COR-L47 (cell line): ENCODE measurements at regions not wholly inside any gene's neighbourhood (a gene's known extent, or its start where the extent isn't known, plus 50 kb on each side); places are given as distances from the start of the nearest gene placed in this dataset.
"Not testable (repeated sequence)": the region's sequence is repeated elsewhere in the genome, so short reads cannot be mapped to it uniquely, and the experiment has no call there.

Source experiments
- DNase-seq: peaks from one replicate; lab custom pipeline; 2025; lab: John Stamatoyannopoulos, UW

DNA sequence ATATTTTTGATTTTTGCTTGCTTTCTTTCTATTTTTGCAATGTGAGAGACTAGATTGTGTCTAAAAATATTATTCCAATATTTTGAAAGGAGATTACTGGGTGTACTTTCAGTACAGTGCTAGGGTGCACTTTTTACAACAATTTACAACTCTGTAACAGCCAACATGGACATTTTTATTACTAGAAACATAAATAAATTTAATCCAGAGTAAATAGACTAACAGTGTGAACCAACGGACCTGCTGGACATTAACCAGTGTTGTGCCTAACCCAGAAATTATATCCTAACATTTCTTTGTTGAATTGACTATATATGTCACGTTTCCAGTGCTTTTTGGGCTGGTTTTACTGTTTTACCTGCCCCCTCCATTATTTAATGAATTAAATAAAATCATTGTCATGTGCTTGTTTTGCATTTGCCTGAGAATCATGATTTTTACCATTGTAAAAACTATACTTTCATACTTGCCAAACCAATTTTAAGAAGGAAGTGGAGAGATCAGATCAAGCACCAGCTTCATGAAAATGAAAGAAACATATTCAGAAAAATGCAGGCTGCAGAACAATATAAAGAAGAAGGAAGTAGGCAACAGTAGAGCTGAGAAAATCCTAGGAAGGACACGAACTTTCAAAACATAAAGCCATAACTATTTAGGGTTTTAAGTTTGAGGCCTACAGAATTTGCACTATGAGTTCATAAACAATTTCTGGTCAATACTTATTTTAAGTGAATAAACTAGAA is 400.8 kb upstream of the PIK3R1 start:
- no peak for DNase-seq

DNA sequence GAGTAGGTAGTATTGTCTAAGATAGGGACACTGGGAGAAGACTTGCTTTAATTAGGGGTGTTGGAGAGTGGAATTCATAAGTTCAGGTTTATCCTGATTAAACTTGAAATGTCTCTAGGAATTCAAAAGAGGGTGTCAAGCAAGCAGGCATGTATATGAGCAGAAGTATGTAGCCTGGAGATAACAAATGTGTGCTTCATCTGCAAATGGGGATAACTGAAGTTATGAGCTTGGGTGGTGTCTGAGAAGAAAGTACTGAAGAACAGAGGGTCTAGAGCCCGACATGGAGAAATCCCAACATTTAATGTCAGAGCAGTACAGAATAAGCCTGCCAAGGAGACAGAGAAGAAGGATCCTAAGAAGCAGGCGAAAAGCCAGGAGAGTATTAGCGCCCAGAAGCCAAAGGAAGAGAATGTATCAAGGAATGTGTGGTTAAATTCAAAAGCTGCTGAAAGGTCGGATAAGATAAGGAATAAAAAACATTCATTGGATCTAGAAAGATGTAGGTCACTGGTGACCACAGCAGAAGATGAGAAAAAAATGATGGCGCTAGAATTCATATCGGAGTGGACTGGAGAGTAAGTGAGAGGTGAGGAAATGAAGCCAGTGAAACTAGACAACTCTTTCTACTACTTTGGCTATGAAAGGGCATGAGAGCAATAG is 401.5 kb upstream of the PIK3R1 start:
- no peak for DNase-seq

DNA sequence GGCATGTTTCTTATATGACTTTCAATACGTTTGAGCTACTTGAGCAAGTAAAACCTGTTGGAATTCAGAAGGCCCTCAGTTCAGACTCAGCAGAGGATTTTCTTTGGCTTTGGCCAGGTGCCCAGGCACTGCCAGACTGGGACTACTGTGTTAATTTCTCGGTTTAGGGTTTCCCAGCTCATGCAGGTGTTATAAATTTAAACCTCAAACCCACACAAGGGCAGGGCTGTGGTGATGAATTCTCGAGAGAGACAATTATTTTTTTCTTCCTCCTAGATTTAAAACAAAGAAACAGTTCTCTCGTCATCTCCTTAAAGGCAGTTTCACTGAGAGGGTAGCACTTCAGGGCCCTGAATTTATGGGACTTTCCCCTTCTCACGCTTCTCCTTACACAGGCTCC is 406.0 kb upstream of the PIK3R1 start:
- DNase-seq, result peak; percentile 14

DNA sequence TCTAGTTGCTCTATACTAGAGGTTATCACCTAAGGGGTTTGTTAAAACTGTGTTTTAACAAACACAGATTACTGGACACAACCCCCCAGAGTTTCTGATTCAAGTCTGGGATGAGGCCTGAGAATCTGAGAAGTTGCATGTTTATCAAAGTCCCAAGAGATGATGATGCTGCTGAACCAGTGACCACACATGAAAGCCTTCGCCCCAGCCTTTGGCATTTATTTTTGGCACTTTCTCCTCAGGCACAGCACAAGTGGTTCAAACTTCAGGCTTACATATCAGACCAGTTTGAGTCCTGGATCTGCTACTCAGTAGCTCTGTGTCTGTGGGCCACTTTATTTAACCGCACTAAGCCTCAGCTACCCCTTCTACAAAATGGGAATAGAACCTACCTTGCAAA is 407.2 kb upstream of the PIK3R1 start:
- DNase-seq, result no peak

DNA sequence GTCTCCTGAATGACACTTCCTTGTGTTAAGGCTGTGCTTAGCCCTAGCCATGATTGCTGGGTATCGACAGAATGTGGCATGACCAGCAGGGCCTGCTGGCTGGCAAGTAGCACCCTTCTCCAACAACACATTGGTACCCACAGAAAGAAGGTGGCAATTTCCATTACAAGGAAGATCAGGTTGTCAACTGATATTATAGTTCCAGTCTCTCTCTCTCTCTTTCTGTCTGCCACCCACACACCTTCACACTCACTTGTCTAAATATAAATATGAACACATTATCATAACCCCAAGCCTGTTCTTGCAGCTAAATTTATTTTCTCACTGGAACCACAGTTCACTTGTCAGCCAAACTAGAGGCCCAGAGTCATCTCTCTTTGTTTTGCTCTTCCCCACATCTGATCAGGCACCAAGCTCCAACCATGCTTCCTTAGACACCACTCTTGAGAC is 408.1 kb upstream of the PIK3R1 start:
- no peak for DNase-seq

DNA sequence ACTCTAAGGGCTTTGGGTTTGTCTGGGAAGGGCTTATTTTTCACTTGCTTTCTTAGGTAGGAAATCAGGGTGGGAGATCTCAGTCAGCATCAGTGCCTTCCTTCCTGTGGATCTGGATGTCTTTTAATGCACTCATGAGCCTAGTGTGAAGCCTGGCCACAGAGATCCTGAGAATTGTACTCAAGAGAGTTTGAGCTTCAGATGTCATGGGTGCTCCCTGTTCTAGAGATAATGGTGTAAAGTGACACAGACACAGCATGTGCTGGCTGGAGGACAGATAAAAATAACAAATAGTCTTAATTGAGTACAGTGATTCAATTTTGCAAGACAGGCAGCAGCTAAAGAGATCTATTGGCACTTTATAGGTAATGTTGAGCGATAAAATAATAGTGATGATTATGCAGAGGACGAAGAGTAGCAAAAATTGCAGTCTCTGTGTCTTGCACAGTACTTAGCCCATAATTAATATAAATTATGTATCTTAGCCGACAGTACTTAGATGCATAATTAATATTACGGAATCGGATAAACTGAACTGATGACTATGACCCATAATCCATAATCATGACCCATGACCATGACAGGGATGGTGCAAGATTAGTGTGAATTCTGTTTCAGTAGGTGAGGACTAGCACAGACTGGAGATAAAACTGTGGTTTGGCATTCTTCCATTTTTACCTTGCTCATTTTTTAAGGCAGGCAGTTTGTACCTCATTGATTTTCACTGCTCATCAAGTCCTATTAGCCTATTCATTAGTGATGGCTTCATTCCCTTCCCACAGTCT is 408.7 kb upstream of the PIK3R1 start:
- DNase-seq, result no peak

DNA sequence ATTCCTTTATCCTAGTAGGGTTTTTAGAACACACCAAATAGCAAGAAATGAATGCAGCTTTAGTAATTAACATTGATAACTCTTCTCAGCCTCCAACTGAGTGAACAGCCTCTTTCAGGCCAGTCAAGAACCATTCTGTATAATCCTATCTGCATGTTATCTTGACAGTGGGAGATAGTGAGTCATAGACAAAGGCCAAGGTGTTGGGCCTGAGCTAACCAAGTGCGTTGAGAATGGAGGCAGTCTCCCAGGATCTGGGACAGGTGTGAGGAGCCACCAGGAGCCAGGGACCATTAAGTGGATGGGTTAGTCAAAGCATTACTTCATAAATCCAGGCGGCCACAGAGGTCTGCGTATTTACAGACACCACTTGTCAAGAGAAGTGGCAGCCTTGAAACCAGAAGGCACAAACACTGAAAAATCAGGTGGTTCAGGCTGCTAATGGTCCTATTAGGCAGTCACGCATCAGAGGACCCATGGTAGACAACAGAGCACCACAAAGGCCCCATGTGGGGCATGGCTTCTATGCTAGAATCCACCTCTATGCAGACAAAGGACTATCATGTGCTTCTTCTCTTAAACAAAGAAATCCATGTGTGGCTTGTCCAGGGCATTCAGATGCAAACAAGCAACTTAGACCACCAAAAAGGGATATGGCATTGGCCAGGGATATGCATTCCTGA is 409.7 kb upstream of the PIK3R1 start:
- no peak for DNase-seq

DNA sequence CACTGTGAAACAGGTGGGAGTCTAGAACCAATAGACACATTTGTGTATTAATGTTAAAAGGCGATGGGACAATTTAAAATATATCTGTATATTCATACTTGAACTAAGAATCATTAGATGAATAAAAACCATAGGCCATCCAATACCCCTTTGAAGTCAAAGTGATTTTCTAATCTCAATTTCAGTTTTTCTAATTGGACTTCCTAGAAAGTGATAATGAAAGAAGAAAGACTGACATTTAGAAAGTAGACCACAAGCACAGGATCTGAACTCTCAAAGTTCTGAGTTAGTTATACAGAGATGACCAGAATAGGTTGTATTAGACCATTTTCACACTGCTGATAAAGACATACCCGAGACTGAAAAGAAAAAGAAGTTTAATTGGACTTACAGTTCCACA is 412.8 kb upstream of the PIK3R1 start:
- DNase-seq, result no peak

DNA sequence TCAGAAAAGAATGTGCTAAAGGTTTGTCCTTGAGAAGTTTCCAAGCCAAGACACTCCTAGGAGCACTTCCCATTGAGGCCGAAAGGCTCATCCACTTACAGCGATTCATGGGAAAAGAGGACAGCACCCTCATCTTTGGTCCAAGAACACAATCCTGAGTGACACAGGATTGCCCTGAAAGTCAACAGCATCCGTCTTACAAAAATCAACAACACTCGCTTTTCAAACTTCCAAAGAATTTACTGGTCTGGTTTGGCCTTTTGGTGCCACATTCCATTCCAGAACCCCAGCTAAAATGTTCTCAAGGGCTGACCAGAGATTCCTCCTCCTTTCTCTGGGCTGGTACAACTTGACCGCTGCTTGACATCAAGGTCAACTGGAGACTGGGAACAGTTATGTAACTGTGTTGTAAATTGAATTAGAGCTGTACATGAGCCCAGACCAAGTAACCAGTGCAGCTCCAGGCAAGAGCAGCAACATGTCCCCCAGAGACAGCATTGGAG is 415.8 kb upstream of the PIK3R1 start:
- DNase-seq, result no peak

DNA sequence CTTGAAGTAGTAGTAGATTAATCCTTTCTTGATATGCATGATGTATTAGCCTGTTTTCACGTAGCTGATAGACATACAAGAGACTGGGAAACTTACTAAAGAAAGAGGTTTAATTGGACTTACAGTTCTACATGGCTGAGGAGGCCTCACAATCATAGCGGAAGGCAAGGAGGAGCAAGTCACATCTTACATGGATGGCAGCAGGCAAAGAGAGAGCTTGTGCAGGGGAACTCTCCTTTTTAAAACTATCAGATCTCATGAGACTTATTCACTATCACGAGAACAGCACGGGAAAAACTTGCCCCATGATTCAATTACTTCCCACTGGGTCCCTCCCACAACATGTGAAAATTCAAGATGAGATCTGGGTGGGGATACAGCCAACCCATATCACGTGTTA is 417.1 kb upstream of the PIK3R1 start:
- DNase-seq, result not testable (repeated sequence)

DNA sequence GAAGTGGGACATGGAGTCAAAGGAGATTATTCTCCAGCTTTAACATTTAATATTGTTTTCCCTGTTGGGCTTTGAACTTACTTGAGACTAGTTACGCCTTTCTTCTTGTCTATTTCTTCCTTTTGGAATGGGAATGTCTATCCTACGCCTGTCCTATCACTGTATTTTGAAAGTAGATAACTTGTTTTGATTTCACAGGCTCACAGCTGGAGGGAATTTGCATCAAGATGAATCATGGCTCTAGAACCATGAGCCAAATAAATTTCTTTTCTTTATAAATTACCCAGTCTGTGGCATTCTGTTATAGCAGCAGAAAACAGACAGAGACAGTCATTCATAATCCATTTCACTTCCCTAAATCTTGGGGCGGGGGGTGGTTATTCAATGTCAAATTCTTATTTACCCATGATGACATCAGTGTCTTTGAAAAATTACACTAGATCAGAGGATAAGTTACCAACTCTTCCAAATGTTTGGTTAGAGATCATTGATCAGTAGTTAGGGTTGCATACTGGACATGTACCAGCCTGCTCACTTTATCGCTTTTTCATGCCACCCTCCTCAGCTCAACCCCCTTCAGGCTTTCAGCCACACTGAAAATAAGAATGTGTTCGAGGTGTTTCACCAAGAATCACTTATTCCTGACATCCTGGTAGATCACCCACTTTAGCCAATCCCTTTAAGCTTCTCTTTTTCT is 419.6 kb upstream of the PIK3R1 start:
- no peak for DNase-seq

DNA sequence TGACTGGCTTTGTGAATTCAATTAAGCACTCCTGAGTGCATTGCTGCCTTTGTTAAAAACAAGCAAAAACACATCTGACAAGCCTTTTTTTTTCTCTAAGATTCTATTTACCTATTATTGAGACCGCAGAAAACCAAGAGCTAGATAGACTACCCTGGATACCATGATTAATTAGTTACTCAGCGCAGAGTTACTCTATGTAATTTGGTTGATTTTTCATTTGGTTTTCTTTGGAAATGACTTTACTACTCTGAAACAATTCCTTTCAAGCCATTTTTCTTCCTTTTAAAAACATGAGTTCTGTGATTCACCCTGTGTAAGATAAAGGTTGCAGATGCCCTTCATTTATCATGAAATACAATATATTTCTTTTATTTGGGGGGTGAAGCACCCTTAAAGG is 421.6 kb upstream of the PIK3R1 start:
- no peak for DNase-seq

DNA sequence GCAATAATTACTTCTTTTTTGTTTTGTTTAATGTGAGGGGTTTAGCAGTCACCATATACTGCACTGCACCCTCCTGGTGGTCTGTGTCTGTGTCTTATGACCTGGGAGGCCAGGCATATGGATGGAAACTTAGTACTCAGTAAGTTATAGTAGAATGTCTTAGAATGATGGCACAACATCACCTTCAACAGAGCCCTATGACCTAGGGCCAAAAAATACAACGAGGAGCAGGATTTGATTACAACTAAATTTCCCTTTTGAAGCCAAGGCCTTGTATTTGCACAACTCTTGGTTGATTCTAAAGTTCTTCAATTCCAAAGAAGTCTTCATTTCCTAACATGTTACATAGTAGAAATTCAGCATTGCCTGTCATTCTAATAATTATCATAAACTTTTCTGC is 422.1 kb upstream of the PIK3R1 start:
- no peak for DNase-seq

DNA sequence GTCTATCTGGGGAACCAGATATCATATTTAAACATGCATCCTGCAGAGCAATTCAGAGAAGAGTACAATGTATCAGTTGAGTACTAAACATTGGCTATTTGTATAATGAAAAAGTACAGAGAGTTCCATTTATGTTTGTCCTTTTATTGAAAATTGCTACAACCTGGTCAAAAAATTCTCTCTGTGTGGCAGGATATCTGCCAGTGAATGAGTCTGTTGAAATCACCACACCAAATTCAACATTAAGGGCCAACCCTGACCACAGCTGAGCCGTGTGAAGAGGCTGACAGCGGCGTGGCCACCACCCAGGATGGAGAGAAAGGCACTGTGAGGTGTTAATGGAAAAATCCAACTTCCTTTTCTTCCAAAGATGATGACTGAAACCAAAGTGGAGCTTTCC is 422.7 kb upstream of the PIK3R1 start:
- DNase-seq, result no peak

DNA sequence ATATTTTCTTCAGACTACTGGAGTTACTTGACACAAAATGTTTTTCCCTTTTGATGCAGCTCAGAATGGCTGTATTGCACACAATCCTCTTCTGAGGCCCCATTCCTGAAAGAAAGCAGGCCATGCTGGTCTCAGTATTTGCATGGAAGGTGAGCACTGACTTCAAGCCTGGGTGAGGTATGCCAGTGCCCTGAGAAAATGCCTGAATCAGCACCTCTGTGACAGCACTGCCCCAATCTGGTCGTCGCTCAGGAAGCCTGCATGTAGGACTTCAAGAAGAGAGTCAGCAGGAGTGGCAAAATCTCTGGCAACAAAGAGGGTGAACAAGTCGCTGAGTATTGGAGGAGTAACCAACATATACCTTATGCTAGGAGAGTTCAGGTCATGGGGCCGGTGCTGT is 425.2 kb upstream of the PIK3R1 start:
- DNase-seq, result no peak

DNA sequence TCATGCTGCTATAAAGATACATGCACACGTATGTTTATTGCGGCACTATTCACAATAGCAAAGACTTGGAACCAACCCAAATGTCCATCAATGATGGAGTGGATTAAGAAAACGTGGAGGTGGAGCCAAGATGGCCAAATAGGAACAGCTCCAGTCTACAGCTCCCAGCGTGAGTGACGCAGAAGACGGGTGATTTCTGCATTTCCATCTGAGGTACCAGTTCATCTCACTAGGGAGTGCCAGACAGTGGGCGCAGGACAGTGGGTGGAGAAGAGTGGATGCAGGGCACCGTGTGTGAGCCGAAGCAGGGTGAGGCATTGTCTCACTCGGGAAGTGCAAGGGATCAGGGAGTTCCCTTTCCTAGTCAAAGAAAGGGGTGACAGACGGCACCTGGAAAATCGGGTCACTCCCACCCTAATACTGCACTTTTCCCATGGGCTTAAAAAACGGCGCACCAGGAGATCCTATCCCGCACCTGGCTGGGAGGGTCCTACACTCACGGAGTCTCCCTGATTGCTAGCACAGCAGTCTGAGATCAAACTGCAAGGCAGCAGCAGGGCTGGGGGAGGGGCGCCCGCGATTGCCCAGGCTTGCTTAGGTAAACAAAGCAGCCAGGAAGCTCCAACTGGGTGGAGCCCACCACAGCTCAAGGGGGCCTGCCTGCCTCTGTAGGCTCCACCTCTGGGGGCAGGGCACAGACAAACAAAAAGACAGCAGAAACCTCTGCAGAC is 435.5 kb upstream of the PIK3R1 start:
- peak; percentile 39 for DNase-seq

DNA sequence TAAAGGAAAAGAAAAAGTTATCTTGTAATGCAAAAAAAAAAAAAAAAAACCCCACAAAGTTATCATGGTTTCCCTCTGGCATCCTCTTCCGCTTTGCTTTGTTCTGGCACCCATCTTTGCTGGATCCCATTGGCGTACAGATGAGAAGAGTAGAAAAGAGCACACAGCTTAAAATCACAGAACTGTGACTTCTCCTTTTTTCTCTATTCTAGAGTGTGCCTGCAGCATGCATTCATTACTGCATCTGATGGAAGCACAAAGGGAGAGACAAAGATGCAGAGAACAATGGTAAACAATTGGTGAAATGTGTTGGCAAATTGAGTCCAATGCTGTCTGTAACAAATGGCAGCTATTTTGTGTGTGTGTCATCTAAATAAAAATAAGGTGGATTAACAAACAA is 440.8 kb upstream of the PIK3R1 start:
- DNase-seq, result no peak

DNA sequence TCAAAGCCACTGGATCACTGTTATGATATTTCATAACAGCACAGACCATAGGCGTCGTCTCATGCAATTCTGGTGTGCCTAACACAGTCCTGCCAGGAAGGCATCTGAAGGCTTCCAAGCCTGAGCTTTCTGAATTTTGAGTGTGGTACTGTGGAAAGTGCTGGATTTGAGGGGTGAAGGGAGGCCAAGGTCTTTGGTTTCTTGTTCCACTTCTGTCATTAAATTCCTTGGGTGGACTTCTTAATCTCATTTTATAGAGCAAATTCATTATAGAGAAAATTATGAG is 441.3 kb upstream of the PIK3R1 start:
- no peak for DNase-seq

DNA sequence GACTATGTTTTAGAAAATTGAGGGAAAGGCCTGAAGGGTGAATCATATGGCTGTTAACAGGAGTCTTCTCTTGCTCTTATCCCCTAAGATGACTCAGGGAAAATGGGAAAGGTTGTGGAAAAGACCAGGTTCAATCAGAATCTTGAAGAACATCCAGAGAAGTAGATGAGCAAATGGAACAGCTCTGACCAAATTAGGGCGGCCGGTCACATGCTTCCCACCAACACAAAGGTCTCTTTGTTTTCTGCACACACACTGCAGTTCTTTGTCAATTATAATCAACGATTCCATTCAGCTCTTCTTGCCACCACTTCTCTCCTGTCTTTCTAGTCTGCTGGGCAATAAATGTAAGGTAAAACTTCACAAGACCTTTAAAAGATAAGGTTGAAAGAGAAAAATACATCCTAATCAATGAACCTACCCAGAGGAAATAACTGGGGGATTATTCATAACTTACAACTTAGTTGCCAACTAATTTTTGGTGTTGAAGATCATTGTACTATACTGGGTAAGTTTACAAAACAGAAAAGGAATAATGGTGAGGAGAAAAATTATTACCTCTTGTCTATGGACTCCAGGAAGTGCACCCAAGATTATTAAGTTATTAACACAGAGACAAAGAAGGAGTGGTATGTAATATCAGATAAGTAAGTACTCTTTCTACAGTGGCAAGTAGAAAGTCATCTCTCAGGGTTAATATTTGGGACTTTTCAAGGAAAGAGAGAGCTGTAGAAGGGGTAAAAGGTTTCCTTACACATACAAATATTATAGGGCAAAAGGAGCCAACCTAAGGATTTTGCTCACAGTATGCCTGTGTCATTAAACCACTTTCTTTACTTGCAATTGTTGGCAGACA is 441.9 kb upstream of the PIK3R1 start:
- peak; percentile 12 for DNase-seq

DNA sequence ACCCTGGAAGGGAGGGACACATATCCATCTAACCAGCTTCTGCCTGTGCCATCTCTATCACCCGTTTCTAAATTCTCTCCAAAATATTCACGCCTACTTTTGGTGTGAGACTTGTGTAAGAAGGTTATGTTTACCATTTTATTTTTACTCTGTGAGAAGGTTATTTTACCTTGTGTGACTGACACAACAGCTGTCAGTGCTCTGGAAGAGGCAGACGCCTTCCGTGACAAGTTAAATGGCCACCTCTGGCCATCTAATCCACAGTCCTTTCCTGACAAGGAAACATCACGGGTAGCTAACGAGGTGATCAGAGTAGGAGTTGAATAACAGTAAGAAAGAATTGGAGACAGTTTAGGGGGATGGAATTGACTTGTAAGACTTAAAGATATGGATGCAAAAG is 443.8 kb upstream of the PIK3R1 start:
- no peak for DNase-seq
